ENCODE measurements at regions not wholly inside any gene's neighbourhood (a gene's known extent, or its start where the extent isn't known, plus 50 kb on each side); places are given as distances from the start of the nearest gene placed in this dataset.
"Not testable (repeated sequence)": the region's sequence is repeated elsewhere in the genome, so short reads cannot be mapped to it uniquely, and the experiment has no call there.

GRCh38 chr6:8321671-8322404 is 113.5 kb downstream of the SLC35B3 start:
- Mint-ChIP-seq H3K27me3 (no peaks in the 10 kb centered on the region), H3K9me3 (peaks cover 5% of the 10 kb centered on the region), H3K4me1 (no peaks in the 10 kb centered on the region), H3K27ac (ENCODE audit: low read depth) (no peak overlapping the region), H3K36me3 (ENCODE audit: insufficient read depth) (no peaks in the 10 kb centered on the region), H3K4me3 (no peak overlapping the region)
- ATAC-seq (replicated peaks; ENCODE audit: extremely low read depth, poor library complexity, severe bottlenecking), result no peak
- no peak for DNase-seq (ENCODE audit: low spot score in 2 of 2)

GRCh38 chr6:8315154-8315553 is 120.2 kb downstream of the SLC35B3 start:
- no peaks in the 10 kb centered on the region for H3K36me3 Mint-ChIP-seq (ENCODE audit: insufficient read depth)
- H3K27ac Mint-ChIP-seq (ENCODE audit: low read depth), result no peak overlapping the region
- H3K9me3 Mint-ChIP-seq, result peaks cover 7% of the 10 kb centered on the region
- ATAC-seq (replicated peaks; ENCODE audit: extremely low read depth, poor library complexity, severe bottlenecking), result no peak
- H3K4me3 Mint-ChIP-seq, result no peak overlapping the region
- peaks cover 46% of the 10 kb centered on the region for H3K27me3 Mint-ChIP-seq
- no peaks in the 10 kb centered on the region for H3K4me1 Mint-ChIP-seq
- DNase-seq (ENCODE audit: low spot score in 2 of 2), result no peak

- no peak for ATAC-seq (replicated peaks; ENCODE audit: extremely low read depth, poor library complexity, severe bottlenecking)
- no peak overlapping the region for H3K27ac Mint-ChIP-seq (ENCODE audit: low read depth)
- DNase-seq (ENCODE audit: low spot score in 2 of 2), result no peak
- H3K9me3 Mint-ChIP-seq, result peaks cover 6% of the 10 kb centered on the region
- no peaks in the 10 kb centered on the region for H3K4me1 Mint-ChIP-seq
- no peaks in the 10 kb centered on the region for H3K36me3 Mint-ChIP-seq (ENCODE audit: insufficient read depth)
- H3K27me3 Mint-ChIP-seq, result no peaks in the 10 kb centered on the region
- H3K4me3 Mint-ChIP-seq, result no peak overlapping the region
Observed at GRCh38 chr6:8301502-8301901, 133.8 kb downstream of the SLC35B3 start.

- H3K4me3 Mint-ChIP-seq, result no peak overlapping the region
- no peaks in the 10 kb centered on the region for H3K4me1 Mint-ChIP-seq
- ATAC-seq (replicated peaks; ENCODE audit: extremely low read depth, poor library complexity, severe bottlenecking), result no peak
- no peak for DNase-seq (ENCODE audit: low spot score in 2 of 2)
- H3K9me3 Mint-ChIP-seq, result peaks cover 6% of the 10 kb centered on the region
- no peak overlapping the region for H3K27ac Mint-ChIP-seq (ENCODE audit: low read depth)
- H3K27me3 Mint-ChIP-seq, result no peaks in the 10 kb centered on the region
- H3K36me3 Mint-ChIP-seq (ENCODE audit: insufficient read depth), result peaks cover 3% of the 10 kb centered on the region
Observed at GRCh38 chr6:8299034-8299433, 136.3 kb downstream of the SLC35B3 start.

- not testable (repeated sequence) for DNase-seq (ENCODE audit: low spot score in 2 of 2); H3K4me3 Mint-ChIP-seq; H3K27ac Mint-ChIP-seq (ENCODE audit: low read depth); H3K9me3 Mint-ChIP-seq; ATAC-seq (replicated peaks; ENCODE audit: extremely low read depth, poor library complexity, severe bottlenecking); H3K27me3 Mint-ChIP-seq; H3K36me3 Mint-ChIP-seq (ENCODE audit: insufficient read depth); H3K4me1 Mint-ChIP-seq
Observed at GRCh38 chr6:8282946-8283345, 152.4 kb downstream of the SLC35B3 start.

GRCh38 chr6:8282380-8282779 is 153.0 kb downstream of the SLC35B3 start:
- peaks cover 8% of the 10 kb centered on the region for H3K27me3 Mint-ChIP-seq

GRCh38 chr6:8279041-8279805 is 156.1 kb downstream of the SLC35B3 start:
- ATAC-seq (replicated peaks; ENCODE audit: extremely low read depth, poor library complexity, severe bottlenecking) (no peak), DNase-seq (ENCODE audit: low spot score in 2 of 2) (no peak)
- Mint-ChIP-seq H3K27me3 (peaks cover 12% of the 10 kb centered on the region), H3K4me1 (no peaks in the 10 kb centered on the region), H3K4me3 (no peak overlapping the region), H3K36me3 (ENCODE audit: insufficient read depth) (no peaks in the 10 kb centered on the region), H3K9me3 (no peaks in the 10 kb centered on the region), H3K27ac (ENCODE audit: low read depth) (no peak overlapping the region)

More at GRCh38 chr6:8282380-8282779, 153.0 kb downstream of the SLC35B3 start:
- Mint-ChIP-seq H3K27ac (ENCODE audit: low read depth) (no peak overlapping the region), H3K36me3 (ENCODE audit: insufficient read depth) (no peaks in the 10 kb centered on the region), H3K4me1 (no peaks in the 10 kb centered on the region), H3K4me3 (no peak overlapping the region), H3K9me3 (no peaks in the 10 kb centered on the region)
- DNase-seq (ENCODE audit: low spot score in 2 of 2), result no peak
- ATAC-seq (replicated peaks; ENCODE audit: extremely low read depth, poor library complexity, severe bottlenecking), result no peak

GRCh38 chr6:8278562-8278961 is 156.8 kb downstream of the SLC35B3 start:
- no peaks in the 10 kb centered on the region for H3K36me3 Mint-ChIP-seq (ENCODE audit: insufficient read depth)
- peaks cover 12% of the 10 kb centered on the region for H3K27me3 Mint-ChIP-seq
- H3K9me3 Mint-ChIP-seq, result no peaks in the 10 kb centered on the region
- H3K4me1 Mint-ChIP-seq, result no peaks in the 10 kb centered on the region
- H3K27ac Mint-ChIP-seq (ENCODE audit: low read depth), result no peak overlapping the region
- ATAC-seq (replicated peaks; ENCODE audit: extremely low read depth, poor library complexity, severe bottlenecking) (no peak), DNase-seq (ENCODE audit: low spot score in 2 of 2) (no peak)
- no peak overlapping the region for H3K4me3 Mint-ChIP-seq

GRCh38 chr6:8277769-8278168 is 157.6 kb downstream of the SLC35B3 start:
- H3K4me3 Mint-ChIP-seq, result no peak overlapping the region
- H3K4me1 Mint-ChIP-seq, result no peaks in the 10 kb centered on the region

GRCh38 chr6:8276148-8276547 is 159.2 kb downstream of the SLC35B3 start:
- H3K4me3 Mint-ChIP-seq, result no peak overlapping the region
- no peaks in the 10 kb centered on the region for H3K36me3 Mint-ChIP-seq (ENCODE audit: insufficient read depth)
- H3K9me3 Mint-ChIP-seq, result no peaks in the 10 kb centered on the region
- no peaks in the 10 kb centered on the region for H3K4me1 Mint-ChIP-seq
- no peak overlapping the region for H3K27ac Mint-ChIP-seq (ENCODE audit: low read depth)
- ATAC-seq (replicated peaks; ENCODE audit: extremely low read depth, poor library complexity, severe bottlenecking), result no peak
- peaks cover 12% of the 10 kb centered on the region for H3K27me3 Mint-ChIP-seq
- no peak for DNase-seq (ENCODE audit: low spot score in 2 of 2)

More at GRCh38 chr6:8277769-8278168, 157.6 kb downstream of the SLC35B3 start:
- Mint-ChIP-seq H3K9me3 (no peaks in the 10 kb centered on the region), H3K36me3 (ENCODE audit: insufficient read depth) (no peaks in the 10 kb centered on the region), H3K27ac (ENCODE audit: low read depth) (no peak overlapping the region), H3K27me3 (peaks cover 12% of the 10 kb centered on the region)
- DNase-seq (ENCODE audit: low spot score in 2 of 2) (no peak), ATAC-seq (replicated peaks; ENCODE audit: extremely low read depth, poor library complexity, severe bottlenecking) (no peak)

GRCh38 chr6:8275667-8276066 is 159.7 kb downstream of the SLC35B3 start:
- peaks cover 12% of the 10 kb centered on the region for H3K27me3 Mint-ChIP-seq
- no peak for DNase-seq (ENCODE audit: low spot score in 2 of 2)
- no peak for ATAC-seq (replicated peaks; ENCODE audit: extremely low read depth, poor library complexity, severe bottlenecking)
- H3K36me3 Mint-ChIP-seq (ENCODE audit: insufficient read depth), result no peaks in the 10 kb centered on the region
- no peak overlapping the region for H3K27ac Mint-ChIP-seq (ENCODE audit: low read depth)
- H3K4me3 Mint-ChIP-seq, result no peak overlapping the region
- no peaks in the 10 kb centered on the region for H3K4me1 Mint-ChIP-seq
- H3K9me3 Mint-ChIP-seq, result no peaks in the 10 kb centered on the region

GRCh38 chr6:8274226-8274625 is 161.1 kb downstream of the SLC35B3 start:
- peaks cover 12% of the 10 kb centered on the region for H3K27me3 Mint-ChIP-seq
- DNase-seq (ENCODE audit: low spot score in 2 of 2) (no peak), ATAC-seq (replicated peaks; ENCODE audit: extremely low read depth, poor library complexity, severe bottlenecking) (no peak)
- H3K36me3 Mint-ChIP-seq (ENCODE audit: insufficient read depth), result no peaks in the 10 kb centered on the region
- peaks cover 3% of the 10 kb centered on the region for H3K9me3 Mint-ChIP-seq
- H3K4me1 Mint-ChIP-seq, result no peaks in the 10 kb centered on the region
- no peak overlapping the region for H3K27ac Mint-ChIP-seq (ENCODE audit: low read depth)
- H3K4me3 Mint-ChIP-seq, result no peak overlapping the region

GRCh38 chr6:8269872-8270454 is 165.4 kb downstream of the SLC35B3 start:
- peaks cover 21% of the 10 kb centered on the region for H3K27me3 Mint-ChIP-seq
- no peaks in the 10 kb centered on the region for H3K4me1 Mint-ChIP-seq
- no peak overlapping the region for H3K4me3 Mint-ChIP-seq
- H3K9me3 Mint-ChIP-seq, result peaks cover 11% of the 10 kb centered on the region
- DNase-seq (ENCODE audit: low spot score in 2 of 2), result no peak
- H3K27ac Mint-ChIP-seq (ENCODE audit: low read depth), result no peak overlapping the region
- ATAC-seq (replicated peaks; ENCODE audit: extremely low read depth, poor library complexity, severe bottlenecking), result no peak
- no peaks in the 10 kb centered on the region for H3K36me3 Mint-ChIP-seq (ENCODE audit: insufficient read depth)
